Cardiac muscle cell (in vitro differentiated cells and primary cell): ENCODE measurements at regions not wholly inside any gene's neighbourhood (a gene's known extent, or its start where the extent isn't known, plus 50 kb on each side); places are given as distances from the start of the nearest gene placed in this dataset.

Source experiments
- DNase-seq, 2 donors: peaks; one replicate each; pipeline versions ENCODE4 v3.0.0 to v3.0.0-alpha.2; 2010 to 2017; ENCODE audit warnings: low read depth in 1 of 2, low spot score in 1 of 2
- H3K27ac ChIP-seq: fragments of 200-600 bp; sonication (generic); 2 replicates; pipeline ENCODE4 v1.5.1; 2016
- H3K27me3 ChIP-seq: fragments of 200-600 bp; sonication (generic); 2 replicates; pipeline ENCODE4 v1.6.0; 2016; ENCODE audit warnings: control low read depth
- H3K36me3 ChIP-seq: fragments of 200-600 bp; sonication (generic); 2 replicates; pipeline ENCODE4 v1.5.1; 2016; ENCODE audit warnings: control low read depth
- H3K4me1 ChIP-seq: fragments of 200-600 bp; sonication (generic); 2 replicates; pipeline ENCODE4 v1.8.1; 2017; ENCODE audit warnings: low read depth, mild to moderate bottlenecking, mixed run types
- H3K4me3 ChIP-seq: fragments of 200-600 bp; sonication (generic); 2 replicates; pipeline ENCODE4 v1.5.1; 2016; ENCODE audit warnings: mild to moderate bottlenecking
- H3K9me3 ChIP-seq: fragments of 200-600 bp; sonication (generic); 2 replicates; pipeline ENCODE4 v1.5.1; 2017; ENCODE audit warnings: low read depth, mild to moderate bottlenecking, control low read depth
- CTCF ChIP-seq: IDR thresholded peaks from 2 replicates; pipeline ENCODE4 v1.5.1; 2012; ENCODE audit warnings: low read depth, mild to moderate bottlenecking, low read length

GRCh38 chr6:132960720-132961119 is 146.4 kb downstream of the RPS12 start:
- TF ChIP-seq CTCF = no peak
- no peak overlapping the region for H3K4me3 ChIP-seq
- H3K27me3 ChIP-seq = peaks cover 3% of the 10 kb centered on the region
- H3K4me1 ChIP-seq = no peaks in the 10 kb centered on the region
- no peak overlapping the region for H3K27ac ChIP-seq
- no peak for DNase-seq
- no peaks in the 10 kb centered on the region for H3K9me3 ChIP-seq
- H3K36me3 ChIP-seq = no peaks in the 10 kb centered on the region

GRCh38 chr6:132961122-132961521 is 146.8 kb downstream of the RPS12 start:
- Histone ChIP-seq H3K27ac (no peak overlapping the region), H3K9me3 (no peaks in the 10 kb centered on the region), H3K4me3 (no peak overlapping the region), H3K36me3 (no peaks in the 10 kb centered on the region), H3K4me1 (no peaks in the 10 kb centered on the region), H3K27me3 (peaks cover 3% of the 10 kb centered on the region)
- peak in 1 of 2 donors; percentile 64 for DNase-seq
- TF ChIP-seq CTCF = no peak

- no peaks in the 10 kb centered on the region for H3K4me1 ChIP-seq
- H3K4me3 ChIP-seq = no peak overlapping the region
- no peaks in the 10 kb centered on the region for H3K9me3 ChIP-seq
- H3K27me3 ChIP-seq = peaks cover 3% of the 10 kb centered on the region
- peak; percentile 12 for TF ChIP-seq CTCF
- H3K27ac ChIP-seq = no peak overlapping the region
- no peaks in the 10 kb centered on the region for H3K36me3 ChIP-seq
- peak in 1 of 2 donors; percentile 18 for DNase-seq
These were observed 147.2 kb downstream of the RPS12 start for GRCh38 chr6:132961610-132962009.

- Histone ChIP-seq H3K4me3 (no peak overlapping the region), H3K9me3 (no peaks in the 10 kb centered on the region), H3K27ac (no peak overlapping the region), H3K36me3 (no peaks in the 10 kb centered on the region), H3K4me1 (no peaks in the 10 kb centered on the region), H3K27me3 (peaks cover 3% of the 10 kb centered on the region)
- peak; percentile 72 to 82 for DNase-seq
- peak; percentile 78 for TF ChIP-seq CTCF
These were observed 148.8 kb downstream of the RPS12 start for GRCh38 chr6:132962936-132963868.

- Histone ChIP-seq H3K27ac (no peak overlapping the region), H3K4me1 (no peaks in the 10 kb centered on the region), H3K4me3 (no peak overlapping the region), H3K27me3 (peaks cover 3% of the 10 kb centered on the region), H3K9me3 (no peaks in the 10 kb centered on the region), H3K36me3 (no peaks in the 10 kb centered on the region)
- no peak for TF ChIP-seq CTCF
- peak in 1 of 2 donors; percentile 68 for DNase-seq
These were observed 149.9 kb downstream of the RPS12 start for GRCh38 chr6:132964101-132964867.
